ENCODE measurements at regions not wholly inside any gene's neighbourhood (a gene's known extent, or its start where the extent isn't known, plus 50 kb on each side); places are given as distances from the start of the nearest gene placed in this dataset.

DNA sequence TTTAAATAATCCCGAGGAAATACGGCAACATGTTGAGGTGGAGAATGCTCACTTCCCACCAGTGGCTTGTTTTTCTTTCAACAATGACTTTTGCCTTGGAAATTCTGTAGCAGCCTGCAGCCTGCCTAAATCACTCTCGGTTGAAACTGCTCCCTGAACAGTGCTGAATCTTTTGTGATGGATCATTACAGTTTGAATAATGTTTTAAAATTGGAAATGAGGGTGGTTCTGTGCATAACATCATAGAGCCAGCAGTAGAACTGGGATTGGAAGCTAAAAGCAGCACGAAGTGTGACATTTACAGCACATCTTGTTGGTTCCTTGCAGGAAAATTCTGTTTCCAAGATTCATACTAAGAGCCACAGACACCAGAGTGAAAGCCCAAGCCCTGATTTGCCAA is 74.1 kb upstream of the GPR12 start:
- H3K27ac ChIP-seq (ENCODE audit: insufficient read length, low read depth, low read length) = no peak overlapping the region
- H3K23ac ChIP-seq (ENCODE audit: insufficient read length, low read depth, low read length) = no peak overlapping the region
- no peak overlapping the region for H3K56ac ChIP-seq (ENCODE audit: insufficient read length, low read depth, low read length)
- H3K4me1 Mint-ChIP-seq = peaks cover 17 to 21% of the 10 kb centered on the region in 2 experiments
- H3K9me3 ChIP-seq (ENCODE audit: control insufficient read depth, low read depth, low read length) = no peaks in the 10 kb centered on the region
- no peak overlapping the region for H4K5ac ChIP-seq (ENCODE audit: insufficient read length, low read depth, low read length)
- no peaks in the 10 kb centered on the region for H3K27me3 ChIP-seq (ENCODE audit: insufficient read depth, low read length)
- no peak overlapping the region for H2AK5ac ChIP-seq (ENCODE audit: insufficient read length, low read length)
- H4K8ac ChIP-seq (replicated peaks; ENCODE audit: insufficient read length, low read depth, low read length) = no peak overlapping the region
- peaks cover 3% of the 10 kb centered on the region for H3K4me1 ChIP-seq (ENCODE audit: insufficient read depth, low read length)
- no peaks in the 10 kb centered on the region for H3K79me2 ChIP-seq (ENCODE audit: insufficient read depth, low read length)
- no peak for DNase-seq
- H3K79me1 ChIP-seq (ENCODE audit: insufficient read depth, low read depth, low read length, poor library complexity, severe bottlenecking) = no peaks in the 10 kb centered on the region
- TF ChIP-seq, protein P1, sequence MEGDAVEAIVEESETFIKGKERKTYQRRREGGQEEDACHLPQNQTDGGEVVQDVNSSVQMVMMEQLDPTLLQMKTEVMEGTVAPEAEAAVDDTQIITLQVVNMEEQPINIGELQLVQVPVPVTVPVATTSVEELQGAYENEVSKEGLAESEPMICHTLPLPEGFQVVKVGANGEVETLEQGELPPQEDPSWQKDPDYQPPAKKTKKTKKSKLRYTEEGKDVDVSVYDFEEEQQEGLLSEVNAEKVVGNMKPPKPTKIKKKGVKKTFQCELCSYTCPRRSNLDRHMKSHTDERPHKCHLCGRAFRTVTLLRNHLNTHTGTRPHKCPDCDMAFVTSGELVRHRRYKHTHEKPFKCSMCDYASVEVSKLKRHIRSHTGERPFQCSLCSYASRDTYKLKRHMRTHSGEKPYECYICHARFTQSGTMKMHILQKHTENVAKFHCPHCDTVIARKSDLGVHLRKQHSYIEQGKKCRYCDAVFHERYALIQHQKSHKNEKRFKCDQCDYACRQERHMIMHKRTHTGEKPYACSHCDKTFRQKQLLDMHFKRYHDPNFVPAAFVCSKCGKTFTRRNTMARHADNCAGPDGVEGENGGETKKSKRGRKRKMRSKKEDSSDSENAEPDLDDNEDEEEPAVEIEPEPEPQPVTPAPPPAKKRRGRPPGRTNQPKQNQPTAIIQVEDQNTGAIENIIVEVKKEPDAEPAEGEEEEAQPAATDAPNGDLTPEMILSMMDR (conservative IDR thresholded peaks at IDR 0.05) = no peak
- H3K27ac Mint-ChIP-seq = no peak overlapping the region; a peak in 1 of 7 replicates
- H2BK5ac ChIP-seq (ENCODE audit: insufficient read length, low read length) = no peak overlapping the region
- H3K4ac ChIP-seq (ENCODE audit: low read depth, low read length) = no peak overlapping the region
- H3K14ac ChIP-seq (ENCODE audit: insufficient read depth, low read length) = no peak overlapping the region
- no peak overlapping the region for H2BK15ac ChIP-seq (ENCODE audit: low read depth, low read length)
- no peaks in the 10 kb centered on the region for H3K23me2 ChIP-seq (ENCODE audit: insufficient read length, low read depth, low read length, poor library complexity, severe bottlenecking)
- no peak overlapping the region for H2BK20ac ChIP-seq (ENCODE audit: low read depth, low read length, poor library complexity, severe bottlenecking)
- WGBS (ENCODE audit: extremely low coverage, insufficient read length, low lambda C conversion rate) = no CpG with 5 or more reads among the region's 4 CpGs
- H3K9me3 Mint-ChIP-seq = 0 out of 5 replicates have a peak, but pooled peaks cover 0 to 5% of the 10 kb centered on the region in 2 experiments
- H3K18ac ChIP-seq (ENCODE audit: insufficient read length, low read depth, low read length) = no peak overlapping the region
- H2BK12ac ChIP-seq (ENCODE audit: insufficient read length, low read depth, low read length) = no peak overlapping the region
- no peak overlapping the region for H2AFZ ChIP-seq (ENCODE audit: low read length)
- H3T11ph ChIP-seq (ENCODE audit: low read length) = no peak overlapping the region
- no peak overlapping the region for H3K9ac ChIP-seq (ENCODE audit: extremely low read depth, insufficient read length, low read length)
- no peak overlapping the region for H3K4me2 ChIP-seq (ENCODE audit: insufficient read depth, insufficient read length, low read length)
- H2BK120ac ChIP-seq (ENCODE audit: low read depth, low read length, poor library complexity, severe bottlenecking) = no peak overlapping the region
- peaks cover 0 to 4% (median 0%) of the 10 kb centered on the region in 3 experiments; a peak in 2 of 7 replicates for H3K36me3 Mint-ChIP-seq (ENCODE audit: insufficient read depth in 1 of 3, low read depth in 3 of 3)
- H3K4me3 Mint-ChIP-seq = no peak overlapping the region
- no peak overlapping the region for H4K91ac ChIP-seq (ENCODE audit: insufficient read length, low read depth, low read length)
- H4K20me1 ChIP-seq (ENCODE audit: control insufficient read depth, insufficient read depth, insufficient read length) = no peaks in the 10 kb centered on the region
- no peaks in the 10 kb centered on the region for H3K27me3 Mint-ChIP-seq (ENCODE audit: low read depth)
